ENCODE measurements at regions not wholly inside any gene's neighbourhood (a gene's known extent, or its start where the extent isn't known, plus 50 kb on each side); places are given as distances from the start of the nearest gene placed in this dataset.
A peak's percentile ranks its signal among the peaks of the same experiment; 100 is the strongest.

DNA sequence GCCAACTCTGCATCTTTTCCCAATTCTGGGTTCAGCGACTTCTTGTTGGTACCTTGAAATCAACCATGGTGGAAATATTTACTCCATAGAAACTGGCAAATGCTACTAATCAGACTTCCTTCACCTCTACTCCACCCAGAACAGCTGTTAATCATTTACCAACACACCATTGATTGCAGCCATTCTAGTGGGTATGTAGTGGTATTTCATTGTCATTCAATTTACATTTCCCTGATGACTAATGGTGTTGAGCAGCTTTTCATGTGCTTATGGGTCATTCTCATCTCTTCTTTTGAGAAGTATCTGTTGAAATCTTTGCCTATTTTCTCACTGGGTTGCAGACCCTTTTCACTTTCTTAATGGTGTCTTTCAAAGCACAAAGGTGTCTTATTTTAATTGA, 122.4 kb upstream of the MSX2 start:
- no peak for DNase-seq

- no peak for DNase-seq
Measured at GRCh38 chr5:174606153-174606552, 118.2 kb upstream of the MSX2 start.

DNA sequence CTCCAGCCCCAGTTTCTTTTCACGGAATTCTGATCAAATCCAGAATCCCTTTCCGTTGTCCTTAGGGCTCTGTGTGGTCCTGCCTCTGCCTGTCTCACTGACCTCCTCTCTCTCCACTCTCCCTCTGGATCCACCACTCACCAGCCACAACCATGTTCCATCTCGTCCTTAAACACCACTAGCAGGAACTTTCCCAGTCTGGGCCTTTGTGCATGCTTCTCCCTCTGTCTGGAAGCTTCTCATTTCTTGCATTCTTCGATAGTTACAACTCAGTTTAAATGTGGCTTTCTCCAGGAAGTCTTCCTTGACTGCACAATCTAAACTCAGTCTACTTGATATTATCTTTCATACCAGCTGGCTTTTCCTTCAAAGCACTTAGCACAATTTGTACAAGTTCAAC, 117.7 kb upstream of the MSX2 start:
- no peak for DNase-seq

GRCh38 chr5:174607205-174607604, 117.2 kb upstream of the MSX2 start:
- DNase-seq: no peak

DNA sequence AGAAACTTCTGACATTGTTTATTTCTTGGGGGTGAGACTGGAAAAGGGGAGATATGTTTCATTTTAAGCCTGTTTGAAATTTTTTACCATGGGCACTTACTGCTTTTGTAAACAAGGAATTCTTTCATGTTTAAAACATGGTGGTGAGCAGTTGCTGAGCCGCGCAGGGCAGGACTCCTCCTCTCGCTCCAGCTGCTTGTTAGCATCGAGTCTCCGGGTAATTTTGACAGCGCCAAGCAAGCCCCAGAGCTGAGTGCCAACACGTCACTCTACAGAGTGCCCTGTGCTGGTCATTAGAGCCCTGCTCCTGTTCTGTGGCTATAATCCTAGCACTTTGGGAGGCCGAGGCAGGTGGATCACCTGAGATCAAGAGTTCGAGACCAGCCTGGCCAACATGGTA, 116.5 kb upstream of the MSX2 start:
- DNase-seq: no peak

DNA sequence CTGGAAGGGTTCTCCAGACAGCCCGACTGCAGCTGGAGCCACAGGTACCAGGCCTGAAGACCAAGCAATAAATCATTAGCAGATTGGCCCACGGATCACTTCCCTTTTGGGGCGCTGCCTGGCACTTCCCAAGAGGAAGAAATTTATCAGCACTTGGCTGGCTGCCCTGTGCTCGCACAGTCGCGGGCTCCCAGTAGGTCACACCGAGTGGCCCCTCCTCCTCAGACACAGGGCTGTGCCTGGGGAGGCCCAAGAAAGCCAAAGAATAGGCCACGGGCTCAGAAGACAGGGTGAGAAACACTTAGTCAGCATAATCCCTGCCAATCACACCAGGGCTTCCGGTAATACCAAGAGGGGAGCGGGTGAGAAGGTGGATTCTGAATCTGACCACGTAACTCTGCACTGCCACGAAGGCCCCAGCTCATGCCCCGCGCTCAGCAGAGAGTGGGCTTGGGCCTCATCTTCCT, 115.7 kb upstream of the MSX2 start:
- peak; percentile 55 for DNase-seq

GRCh38 chr5:174609116-174609515, 115.3 kb upstream of the MSX2 start:
- DNase-seq: no peak

- no peak for DNase-seq
Measured at GRCh38 chr5:174610968-174611367, 113.4 kb upstream of the MSX2 start.

- DNase-seq: no peak
Measured at GRCh38 chr5:174612686-174613085, 111.7 kb upstream of the MSX2 start.

DNA sequence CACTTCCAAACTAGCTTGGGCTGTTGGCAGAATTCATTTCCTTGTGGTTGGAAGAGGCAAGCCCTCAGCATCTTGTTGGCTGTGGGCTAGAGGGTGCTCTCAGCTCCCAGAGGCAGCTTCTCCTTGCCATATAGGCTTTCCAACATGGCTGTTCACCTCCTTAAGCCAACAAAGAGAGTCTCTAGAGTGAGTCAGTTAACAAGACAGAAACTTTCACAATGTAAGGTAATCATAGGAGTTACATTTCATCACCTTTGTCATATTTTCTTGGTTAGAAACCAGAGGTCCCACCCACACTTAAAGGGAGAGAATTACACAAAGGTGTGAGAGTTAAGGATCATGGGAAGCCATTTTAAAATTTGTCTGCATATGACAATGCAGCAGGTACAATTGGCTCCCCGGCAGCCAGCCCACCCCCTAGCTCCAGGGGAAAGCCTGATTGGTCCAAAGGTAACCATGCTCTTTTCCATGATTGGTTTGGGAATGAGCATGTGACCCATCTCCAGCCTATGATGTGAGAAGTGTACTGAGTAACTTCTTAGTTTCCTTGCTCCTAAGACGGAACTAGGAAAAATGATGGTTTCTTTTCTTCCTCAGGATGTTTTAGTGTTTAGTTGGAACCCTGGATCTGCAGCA, 109.8 kb upstream of the MSX2 start:
- no peak for DNase-seq

DNA sequence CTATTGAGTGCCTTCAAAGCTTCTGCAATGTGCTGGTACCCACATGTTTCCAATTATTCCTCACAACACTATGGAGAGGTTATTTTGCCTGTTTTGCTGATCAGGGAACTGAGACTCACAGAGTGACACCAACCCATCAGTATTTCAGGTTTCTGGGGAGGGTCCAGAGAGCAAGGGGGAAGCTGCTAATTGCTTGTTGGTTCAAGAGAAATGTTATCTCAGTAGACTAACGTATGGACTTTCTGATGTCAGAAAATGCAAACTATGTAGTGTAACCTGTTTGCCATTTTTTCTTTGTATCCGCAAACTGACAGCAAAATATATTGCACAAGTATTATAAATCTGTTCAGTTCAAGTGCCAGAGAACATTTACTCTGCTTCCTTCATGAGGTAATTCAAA, 108.3 kb upstream of the MSX2 start:
- DNase-seq: no peak

- no peak for DNase-seq
Measured at GRCh38 chr5:174617285-174617684, 107.1 kb upstream of the MSX2 start.

DNA sequence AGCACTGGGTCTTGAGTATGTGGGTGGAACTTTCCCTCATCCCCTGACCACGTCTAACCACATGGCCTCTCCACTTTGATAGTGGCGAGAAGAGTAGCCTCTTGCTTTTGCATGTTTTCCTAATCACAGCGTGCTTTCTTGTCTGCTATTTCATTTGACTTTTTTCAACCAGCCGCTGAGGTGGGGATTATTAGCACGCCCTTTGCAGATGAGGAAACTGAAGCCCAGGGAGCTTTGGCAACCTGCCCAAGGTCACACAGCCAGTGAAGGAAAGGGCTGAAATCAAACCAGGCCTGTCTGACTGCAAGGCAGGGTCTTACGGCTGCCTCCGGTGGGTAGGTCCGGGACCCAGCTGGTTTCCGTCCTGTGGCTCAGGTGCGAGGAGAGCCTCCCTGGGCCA, 106.5 kb upstream of the MSX2 start:
- no peak for DNase-seq

DNA sequence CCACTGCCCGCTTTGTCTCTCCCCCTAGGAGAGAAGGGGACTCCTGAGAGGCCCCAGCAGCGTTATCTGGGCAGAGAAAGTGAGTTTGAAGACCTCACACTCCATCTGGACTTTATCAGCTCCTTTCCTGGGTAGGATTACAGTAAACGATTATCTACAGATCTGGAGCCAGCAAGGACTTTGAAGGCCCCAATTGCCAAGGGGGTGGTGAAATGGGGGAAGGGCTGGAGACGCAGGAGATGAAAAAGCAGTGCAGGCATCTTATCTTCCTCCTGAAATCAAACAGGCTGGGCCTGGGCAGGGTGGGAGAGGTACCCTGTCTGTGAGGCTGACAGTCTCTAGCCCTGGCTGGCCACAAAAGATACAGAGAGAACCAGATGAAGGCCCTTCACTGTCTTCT, 105.8 kb upstream of the MSX2 start:
- no peak for DNase-seq

- no peak for DNase-seq
Measured at GRCh38 chr5:174622067-174622466, 102.3 kb upstream of the MSX2 start.

DNA sequence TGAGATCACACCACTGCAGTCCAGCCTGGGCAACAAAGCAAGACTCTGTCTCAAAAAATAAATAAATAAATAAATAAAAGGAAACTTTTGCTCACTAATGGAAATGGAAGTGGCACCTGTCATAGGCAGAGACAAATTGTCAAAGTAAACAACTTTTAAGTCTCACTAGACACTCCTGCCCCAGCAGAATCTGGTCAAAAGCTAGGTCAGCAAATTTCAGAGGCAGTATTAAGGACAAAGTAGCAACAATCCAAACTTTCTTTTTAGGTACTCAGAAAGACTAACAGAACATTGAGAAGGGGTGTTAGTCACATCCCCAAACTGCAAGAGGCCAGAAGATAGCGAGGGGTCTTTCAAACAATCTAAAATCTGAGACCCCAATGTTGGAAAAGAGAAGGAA, 101.4 kb upstream of the MSX2 start:
- DNase-seq: no peak

DNA sequence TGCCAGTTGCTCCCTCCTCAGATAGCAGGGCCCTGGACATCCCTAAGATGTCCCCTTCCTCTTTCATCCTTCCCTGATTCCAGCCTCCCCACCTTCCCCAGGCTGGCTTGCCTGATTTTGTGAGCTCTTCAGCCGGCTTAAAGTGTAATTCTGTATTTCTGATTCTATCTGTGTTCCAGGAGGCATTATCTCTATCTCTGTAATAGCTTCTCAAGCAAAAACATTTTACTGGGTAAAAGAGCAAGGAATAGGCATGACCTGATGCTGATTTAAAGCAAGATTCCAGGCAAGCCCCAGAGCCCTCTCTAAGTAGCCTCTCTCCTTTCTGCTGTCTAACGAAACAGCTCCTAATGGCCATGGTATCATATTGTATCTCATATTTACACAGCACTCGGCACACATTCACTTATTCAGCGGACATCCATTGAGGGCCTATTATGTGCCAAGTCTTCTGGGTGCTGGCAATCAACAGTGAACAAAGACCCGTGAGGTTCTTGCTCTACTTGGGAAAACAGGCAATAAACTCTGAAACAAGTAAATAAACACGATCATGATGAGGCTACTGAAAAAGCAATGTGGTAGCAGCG, 100.9 kb upstream of the MSX2 start:
- no peak for DNase-seq

DNA sequence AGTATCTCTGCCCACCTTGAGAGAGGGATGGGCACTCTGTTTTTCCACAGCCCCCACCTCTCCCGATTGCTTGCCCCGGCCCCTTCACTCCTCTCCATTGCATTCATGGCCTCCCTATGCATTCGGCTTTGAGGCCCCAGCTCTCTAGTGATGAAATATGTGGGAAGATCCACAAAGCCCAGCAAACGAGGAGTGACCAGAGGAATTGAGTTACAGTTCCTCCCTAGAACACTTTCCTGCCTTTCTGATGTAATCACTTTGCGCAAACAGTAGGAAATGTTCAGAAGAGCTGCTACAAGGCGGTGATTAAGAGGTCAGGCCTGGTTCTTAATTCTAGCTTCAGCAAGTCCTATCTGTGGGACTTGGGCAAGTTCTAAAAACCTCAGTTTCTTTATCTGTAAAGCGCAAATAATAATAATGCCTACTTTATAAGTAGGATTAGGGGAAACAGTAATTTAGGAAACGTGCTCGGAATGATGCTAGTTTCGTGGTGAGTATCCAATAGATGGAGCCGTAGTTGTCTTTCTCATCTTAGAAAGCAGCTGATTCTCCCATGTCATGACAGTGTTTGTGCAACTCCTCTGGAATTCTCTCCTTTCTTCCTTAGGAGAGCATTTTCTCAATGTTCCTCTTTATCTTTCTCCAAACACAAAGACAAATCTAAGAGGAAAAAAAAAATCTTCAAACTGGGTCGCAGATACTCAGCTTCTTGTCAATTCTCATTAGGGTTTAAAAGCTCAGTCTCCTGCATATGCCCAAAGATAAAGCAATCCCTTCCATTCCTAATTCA, 99.5 kb upstream of the MSX2 start:
- peak; percentile 61 for DNase-seq

DNA sequence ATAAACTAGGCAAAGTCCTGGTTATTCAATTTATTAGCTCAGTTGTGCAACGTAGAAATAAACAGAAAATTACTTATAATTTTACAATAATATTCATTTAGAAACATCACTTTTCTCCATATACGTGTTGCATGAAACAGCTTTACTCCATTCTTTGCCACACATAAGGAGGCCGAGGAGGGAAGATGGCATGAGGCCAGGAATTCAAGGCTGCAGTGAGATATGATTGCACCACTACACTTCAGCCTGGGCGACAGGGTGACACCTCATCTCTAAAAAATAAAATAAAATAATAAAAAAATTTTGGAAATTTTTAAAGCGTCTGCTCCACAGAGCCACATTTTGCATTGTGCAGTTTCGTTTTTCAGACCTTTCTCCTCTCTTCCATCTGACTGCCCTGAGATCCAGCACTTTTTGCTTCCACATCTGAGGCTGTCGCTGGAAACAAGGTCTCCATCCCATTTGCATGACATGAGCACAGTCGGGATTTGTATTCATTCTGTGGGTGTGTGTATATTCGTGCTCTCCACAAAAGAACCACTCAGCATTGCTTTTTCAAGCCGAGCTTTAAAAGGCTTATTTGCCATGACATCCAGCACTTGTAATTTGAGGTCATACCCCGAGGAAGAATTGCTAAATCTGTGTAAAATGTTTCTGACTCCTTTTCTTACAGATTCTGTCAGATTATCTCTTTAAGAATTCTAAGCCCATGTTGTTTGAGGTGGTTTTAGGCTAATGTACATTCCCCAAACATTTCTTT, 98.6 kb upstream of the MSX2 start:
- no peak for DNase-seq

DNA sequence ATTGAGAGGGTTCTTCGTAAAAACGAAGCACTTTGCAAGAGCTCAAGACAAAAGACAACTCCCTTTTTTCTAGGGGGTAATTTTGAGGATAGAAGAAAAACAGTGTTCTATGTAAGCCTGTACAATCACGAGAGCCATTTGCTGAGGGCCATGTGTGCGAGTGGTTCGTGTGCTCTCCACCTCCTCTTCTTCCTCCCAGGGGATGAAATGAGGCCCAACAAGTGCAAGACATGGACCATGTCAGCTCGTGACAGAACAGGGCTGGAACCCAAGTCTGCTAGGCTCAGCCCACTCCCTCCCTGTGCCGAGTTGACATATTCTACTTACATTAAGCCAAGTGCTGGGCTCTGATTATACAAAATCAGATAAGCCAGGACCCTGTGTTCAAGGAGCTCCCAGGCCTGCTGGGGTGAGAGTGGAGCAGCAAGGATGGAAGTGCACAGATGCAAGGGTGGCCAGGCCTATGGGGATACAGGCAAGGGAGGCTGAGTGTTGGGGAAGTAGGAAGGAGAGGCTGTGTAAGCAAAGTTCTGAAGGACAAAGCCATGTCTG, 97.9 kb upstream of the MSX2 start:
- no peak for DNase-seq

DNA sequence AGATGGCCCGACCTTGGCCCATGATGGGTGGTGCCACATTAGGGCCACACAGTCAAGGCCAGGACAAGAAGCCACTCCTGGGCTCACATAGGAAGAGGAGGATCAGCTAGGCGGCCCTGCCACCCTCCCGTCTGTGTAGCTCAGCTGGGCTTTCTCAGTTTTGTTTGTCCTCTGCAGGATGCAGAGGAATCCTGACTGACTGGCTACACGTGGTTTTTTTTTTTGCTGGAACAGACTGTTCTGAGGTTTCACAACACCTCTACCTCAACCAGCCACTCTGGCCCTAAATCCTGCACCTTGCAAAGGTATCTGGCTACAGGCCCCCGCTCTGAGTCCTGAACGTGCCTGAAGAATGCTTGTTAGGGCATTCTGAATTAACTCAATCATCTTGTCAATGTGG, 88.3 kb upstream of the MSX2 start:
- no peak for DNase-seq

GRCh38 chr5:174642816-174643405, 81.5 kb upstream of the MSX2 start:
- no peak for DNase-seq

All from left kidney (tissue), 1 donor.